NCI-H510A (cell line): ENCODE measurements at regions not wholly inside any gene's neighbourhood (a gene's known extent, or its start where the extent isn't known, plus 50 kb on each side); places are given as distances from the start of the nearest gene placed in this dataset.

Experiments
- DNase-seq: peaks from one replicate; lab custom pipeline; 2025; lab: John Stamatoyannopoulos, UW

DNA sequence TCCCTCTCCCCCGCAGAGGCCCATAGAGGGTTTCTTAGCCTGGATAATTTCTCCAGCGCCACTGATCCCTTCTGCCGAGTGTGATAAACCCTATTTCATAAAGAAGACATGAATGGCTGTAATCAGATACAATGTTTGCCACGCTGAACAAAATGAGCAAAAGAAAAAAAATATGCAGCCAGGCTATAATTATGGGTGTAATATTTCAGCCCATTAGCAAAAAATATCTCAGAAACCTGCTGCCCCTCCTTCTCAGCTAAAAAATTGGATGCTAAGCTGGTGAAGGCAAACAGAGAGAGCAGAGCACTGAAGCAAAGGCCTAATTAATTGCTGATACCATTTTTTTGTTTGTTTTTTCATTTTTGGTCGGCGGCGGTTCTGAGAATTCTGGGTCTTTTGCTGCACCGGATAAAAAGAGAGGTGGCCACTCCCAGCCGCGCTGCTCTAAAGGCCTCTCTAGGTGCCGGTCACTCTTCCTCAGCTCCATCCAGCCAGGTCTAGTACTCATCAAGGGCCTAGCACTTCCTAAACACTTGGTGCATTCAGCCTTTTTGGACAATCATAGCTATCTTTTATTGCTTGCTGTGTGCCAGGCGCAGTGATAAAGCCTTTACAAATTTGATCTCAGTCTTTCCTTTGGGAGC lies 128.7 kb upstream of the TLE3 start:
- no peak for DNase-seq

DNA sequence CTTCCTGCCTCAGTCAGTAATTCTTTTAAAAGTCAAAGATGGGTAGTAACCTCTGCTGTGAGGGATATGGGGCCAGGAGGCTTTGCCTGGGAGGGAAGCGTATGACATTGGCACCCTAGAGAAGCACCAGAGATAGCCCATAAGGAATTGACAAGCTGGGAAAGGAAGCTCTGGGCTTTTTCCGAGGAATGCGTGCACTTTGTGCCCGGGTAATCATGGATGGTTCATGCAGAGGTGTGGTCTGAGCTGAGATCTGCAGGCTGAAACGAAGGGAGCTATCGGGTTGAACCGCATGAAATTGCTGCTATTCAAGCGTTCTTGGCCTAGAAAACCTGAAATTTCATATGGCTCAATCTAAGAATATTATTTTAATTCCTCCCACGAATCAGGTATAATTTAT lies 127.7 kb upstream of the TLE3 start:
- no peak for DNase-seq

DNA sequence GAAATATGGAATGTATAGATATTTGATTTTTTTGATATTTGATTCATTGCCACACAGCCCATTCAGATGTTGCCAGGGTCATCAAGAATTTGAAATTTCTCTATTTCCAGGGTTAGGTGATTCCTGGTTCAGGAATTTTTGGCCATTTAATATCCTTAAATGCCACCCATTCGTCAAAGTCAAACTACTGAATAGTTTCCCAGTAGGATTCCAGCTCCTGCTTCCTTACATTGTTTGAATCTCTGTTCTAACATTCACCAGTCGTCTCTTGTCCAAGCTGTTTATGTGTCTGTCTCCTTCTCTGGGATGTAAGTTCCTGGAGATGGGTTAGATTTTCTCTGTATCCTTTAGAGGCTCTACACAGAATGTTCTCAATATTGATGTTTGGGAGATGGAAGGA lies 124.9 kb upstream of the TLE3 start:
- no peak for DNase-seq

DNA sequence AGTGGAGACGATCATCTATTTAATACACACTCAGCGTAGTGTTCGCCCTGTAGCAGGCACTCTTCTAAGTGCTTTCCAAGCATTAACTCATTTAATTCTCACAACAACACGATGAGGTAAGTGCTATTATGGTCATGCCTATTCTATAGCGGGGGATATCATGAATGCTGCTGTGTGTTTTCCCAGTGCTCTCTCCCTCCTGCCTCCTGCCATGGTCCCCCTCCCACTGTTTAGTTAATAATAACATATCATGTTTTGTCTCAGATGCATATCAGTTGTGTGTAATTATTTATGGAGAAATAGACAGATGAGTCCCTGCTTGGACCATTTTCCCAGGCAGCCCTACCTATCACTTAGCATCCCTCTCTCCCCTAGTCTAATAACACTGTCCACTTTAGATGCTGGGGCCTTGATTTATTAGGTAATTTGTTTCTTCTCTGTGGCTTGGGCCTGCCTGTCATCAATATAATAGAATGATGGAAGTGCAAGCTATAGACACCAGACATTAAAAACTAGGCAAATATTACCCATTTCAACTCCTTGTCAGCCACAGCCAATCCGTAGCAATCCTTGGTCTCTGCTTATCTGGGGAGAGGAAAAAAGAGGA lies 122.9 kb upstream of the TLE3 start:
- DNase-seq, result no peak

DNA sequence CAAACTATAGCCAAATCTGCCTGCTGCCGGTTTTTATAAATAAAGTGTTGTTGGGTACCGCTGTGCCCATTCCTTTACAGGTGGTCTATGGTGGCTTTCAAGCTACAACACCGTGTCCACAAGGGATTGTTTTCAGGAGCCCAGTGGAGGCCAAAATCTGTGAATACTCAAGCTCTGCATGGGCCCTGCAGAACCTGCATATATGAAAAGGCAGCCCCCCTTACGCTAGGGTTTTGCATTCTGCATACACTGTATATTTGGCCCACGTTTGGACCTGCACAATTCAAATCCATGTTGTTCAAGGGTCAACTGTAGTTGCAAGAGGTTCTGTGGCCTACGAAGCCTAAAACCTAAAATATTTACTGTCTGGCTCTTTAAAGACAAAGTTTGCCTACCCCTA lies 122.2 kb upstream of the TLE3 start:
- DNase-seq, result no peak

DNA sequence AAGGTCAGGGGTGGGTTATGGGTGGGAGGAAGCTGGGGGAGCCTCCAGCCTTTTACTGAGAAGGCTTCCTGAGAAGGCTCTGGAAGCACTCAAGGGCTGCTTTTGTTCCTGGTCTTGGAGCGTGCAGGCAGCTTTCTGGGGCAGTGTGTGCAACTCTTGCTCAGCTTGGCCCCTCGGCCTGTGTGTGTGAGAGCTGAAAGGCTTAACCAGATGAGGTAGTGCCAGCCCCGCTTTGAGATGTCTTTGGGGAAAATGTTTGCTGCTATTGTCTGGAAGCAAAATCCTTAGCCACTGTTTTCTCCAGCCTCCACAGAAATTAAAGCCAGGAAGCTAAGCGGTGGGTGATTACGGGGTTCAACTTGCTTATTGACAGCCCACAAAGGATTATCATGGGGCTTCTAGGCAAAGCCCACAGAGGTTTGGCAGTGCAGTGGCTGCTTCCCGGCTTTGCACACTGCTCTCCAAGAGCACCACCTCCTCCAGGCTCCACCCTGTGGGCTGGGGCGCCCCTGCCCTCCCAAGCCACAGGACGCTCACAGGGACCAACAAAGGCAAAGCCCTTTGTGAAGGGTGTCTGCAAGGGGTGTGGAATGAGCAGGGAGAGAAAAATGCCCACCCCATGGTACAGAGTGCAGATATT lies 121.7 kb upstream of the TLE3 start:
- no peak for DNase-seq

DNA sequence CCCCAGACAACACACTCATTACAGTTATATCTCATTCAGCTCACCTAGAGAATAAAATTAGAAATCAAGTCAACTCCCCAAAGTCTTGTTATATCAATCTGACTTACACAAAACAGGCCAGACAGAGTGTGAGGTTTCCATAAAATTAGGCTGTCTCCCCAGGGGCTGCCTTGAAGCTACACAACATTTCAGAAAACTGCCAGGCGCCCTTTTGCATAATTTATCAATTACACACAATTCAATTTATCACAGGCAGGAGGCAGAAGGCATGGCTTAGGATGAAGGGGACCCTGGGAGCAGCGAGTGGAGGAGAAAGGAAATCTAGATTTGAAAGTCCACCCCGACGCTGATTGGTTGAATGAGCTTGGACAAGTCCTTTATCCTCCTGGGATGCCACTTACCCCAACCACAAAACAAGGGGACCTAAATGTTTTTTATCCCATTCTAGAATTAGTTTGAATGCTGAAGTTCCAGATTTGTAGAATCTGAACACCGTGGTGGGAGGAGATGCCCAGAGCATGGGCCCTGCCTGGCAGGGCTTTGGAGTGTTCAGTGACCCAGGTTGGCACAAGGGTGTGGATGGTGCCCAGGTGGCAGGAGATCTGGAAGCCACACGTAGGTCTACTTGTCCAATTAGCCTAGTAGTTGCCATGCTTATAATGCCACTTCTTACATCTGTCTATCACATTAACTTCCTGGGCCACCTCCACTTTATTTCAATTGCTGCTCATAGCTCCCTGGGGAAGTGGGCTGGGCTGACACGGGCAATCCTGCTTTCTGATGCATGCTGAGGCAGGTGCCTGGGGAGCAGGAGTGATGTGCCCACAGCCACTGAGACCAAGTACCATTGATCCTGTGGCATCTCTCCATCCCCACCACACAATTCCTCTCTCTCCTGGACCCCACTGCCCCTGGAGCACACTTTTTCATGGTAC lies 119.8 kb upstream of the TLE3 start:
- DNase-seq, result no peak

DNA sequence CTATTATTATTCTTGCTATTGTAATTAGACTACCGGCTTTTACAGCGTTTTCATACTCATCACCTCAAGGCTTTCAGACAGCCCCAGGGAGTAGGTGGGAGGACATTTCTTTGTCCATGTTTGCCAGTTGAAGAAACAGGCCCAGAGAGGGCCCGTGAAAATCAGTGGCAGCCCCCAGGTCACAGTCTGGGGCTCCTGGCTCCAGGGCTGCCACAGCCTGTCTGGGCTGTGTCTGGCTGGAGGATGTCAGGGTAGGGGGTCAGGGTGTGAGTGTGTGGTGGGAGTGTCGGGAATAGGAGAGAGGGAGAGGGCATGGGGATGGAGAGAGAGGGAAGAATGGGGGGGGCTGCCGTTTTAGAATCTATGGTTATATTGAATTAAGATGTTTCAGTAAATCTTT lies 118.2 kb upstream of the TLE3 start:
- DNase-seq, result no peak

DNA sequence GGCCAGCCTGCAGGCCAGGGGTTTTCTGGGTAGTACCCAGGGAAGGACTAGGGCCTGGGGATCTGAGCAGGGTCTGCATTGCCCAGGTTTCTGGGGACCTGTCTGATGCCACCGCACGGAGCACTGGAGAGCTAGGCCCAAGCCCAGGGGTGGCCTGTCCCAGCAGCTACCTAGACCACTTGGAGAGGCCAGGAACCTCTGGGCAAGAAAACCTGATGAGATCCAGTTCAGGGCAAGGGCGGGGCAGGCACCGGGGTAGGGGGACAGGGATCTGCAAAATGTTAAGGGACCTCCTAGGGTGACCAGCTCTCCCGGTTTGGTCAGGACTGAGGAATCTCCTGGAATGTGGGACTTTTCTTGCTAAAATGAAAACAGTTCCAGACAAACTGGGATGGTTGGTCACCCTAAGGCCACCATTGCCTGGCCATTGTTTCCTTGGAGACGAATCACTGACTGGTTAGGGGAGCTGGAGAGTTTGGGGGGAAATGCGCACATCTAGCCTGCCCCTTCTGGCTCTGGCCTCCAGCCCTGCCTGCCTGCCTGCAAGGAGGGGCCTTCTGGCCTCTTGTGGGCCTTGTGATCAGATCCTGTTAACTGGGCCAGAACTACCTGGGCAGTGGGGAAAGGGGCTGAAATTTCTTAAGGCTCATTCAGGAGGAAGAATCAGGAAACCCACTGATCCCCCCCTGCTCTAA lies 117.4 kb upstream of the TLE3 start:
- DNase-seq, result no peak

DNA sequence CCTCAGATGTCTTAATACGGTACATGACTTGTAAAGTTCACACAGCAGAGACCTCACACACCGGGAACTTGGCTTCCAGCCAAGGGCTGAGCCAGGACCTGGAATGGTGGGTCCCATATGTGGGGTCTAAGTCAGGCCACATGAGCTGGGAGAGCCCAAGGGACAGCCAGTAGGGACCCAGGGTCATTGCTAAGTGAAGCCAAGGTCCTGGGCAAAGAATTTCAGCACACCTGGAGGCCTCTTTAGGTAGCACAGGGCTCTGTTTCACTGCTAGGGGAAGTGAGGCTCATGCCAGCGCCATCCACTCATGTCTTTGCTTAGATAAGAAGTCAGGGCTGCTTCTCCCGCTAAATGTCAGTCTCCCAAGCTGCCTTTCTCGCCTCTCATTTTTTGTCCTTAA lies 116.6 kb upstream of the TLE3 start:
- no peak for DNase-seq

DNA sequence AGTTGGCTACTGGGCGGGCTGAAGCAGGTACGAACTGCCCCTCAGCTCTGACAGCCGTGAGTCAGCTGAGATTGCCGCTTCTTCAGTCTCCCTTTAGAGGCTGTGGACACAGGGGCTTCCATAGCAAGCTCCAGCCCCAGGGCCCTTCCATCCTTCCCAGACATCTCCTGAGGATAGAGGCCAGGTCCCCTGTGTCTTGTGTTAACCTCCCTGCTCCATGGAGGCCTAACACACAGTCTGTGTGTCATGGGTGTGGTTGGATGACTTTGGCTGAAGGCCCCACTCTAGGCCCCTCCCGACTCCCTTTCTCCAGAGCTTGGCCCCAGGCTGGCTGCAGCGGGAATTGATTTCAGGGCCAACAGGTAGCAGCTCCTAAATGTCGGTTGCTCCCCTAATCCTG lies 116.1 kb upstream of the TLE3 start:
- no peak for DNase-seq

DNA sequence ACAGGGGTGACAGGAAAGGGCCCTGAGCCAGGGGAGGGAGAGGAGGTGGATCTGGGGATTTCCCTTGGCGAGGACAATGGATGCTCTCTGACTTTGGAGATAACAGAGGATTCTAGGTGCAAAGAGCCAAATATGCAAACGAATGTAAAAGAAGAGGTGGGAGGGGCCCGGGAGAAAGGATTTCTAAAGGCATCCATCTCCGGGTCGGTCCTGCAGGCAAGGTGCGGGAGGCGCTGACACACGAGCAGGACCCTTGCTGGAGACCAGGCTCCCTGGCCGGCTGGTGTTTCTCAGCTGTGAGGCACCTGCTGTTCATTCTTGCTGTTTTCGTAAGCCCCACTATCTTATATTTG lies 115.2 kb upstream of the TLE3 start:
- DNase-seq, result no peak

DNA sequence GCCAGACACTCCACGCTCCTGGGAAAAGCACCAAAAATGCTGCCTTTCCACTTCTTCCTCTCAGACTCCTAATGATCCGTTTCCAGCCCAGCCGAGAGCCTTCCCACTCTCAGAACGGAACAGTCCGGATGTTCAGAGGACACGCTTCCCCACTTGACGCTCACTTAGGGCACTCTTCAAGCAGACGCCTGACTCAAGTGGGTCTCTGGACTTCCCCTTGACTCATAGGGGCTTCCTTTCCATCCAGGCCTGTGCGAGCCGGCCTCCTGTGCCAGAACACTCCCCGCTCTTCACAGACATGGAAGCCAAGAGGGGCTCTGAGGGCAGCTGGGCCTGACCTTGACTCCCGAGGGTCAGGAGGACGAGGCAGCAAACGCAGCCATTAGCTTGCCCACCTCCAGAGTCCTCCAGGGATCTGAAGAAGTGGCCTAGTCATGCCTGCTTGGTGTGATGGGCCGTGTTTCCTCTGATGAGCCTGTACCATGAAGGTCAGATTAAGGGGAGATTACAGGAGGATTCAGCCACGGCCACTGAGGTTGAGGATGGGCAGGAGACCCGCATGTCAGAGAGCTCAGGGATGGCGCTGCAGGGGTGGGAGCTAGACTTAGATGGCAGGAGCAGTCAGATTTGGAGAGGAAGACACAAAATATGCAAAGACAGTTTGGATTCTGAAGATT lies 114.7 kb upstream of the TLE3 start:
- peak; percentile 66 for DNase-seq

DNA sequence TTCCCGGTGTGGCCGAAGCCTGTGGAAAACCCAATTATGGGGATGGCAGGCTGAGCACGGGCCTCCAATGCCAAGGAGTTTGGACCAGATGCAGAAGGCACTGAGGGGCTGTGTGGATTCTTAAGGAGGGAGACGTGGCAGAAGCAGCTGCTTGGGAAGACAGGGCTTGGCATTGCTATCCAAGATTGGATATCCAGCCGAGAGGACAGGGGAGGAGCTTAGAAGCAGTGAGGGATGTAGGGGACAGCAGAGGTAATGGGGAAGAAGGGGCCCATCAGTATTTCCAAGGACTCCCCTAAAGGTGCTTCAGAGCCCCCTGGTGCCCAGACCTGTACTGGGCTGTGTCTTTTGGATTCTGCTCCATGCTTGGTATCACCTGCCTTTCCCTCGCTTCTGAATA lies 112.8 kb upstream of the TLE3 start:
- no peak for DNase-seq

DNA sequence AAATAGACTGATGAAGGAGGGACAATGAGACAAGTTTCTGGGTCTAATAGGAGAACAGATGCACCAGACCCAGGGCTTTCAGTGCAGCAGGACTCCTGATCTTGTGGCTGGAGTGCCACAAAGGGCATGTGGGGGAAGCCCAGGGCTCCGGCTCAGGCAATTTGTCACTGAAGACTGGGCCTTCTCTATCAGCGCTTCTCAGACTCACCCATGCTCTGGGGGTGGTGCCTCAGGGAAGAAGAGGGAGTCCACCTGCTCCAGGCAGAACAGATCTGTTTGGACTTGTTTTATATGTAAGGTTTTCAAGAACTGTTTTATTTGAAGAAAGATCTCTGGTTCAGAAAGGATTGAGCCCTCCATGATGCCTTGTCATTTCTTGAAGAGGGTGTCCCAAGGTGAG lies 112.4 kb upstream of the TLE3 start:
- DNase-seq, result no peak

DNA sequence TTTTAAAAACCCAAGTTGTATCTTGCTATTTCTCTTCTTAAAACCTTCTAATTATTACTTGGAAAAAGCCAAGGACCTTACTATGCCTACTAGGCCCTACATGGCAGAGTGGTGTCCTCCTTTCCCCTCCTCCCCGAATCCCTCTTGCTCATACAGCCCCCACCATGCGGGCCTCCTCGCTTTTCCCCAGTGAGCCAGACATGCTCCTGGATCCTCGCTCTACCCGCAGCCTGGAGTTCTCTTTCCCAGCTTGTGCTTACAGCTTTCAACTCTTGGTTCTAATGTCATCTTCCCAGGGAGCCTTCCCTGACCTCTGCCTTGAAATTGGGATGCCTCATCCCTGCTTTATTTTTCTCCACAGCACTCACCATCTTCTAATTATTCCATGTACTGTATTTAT lies 111.8 kb upstream of the TLE3 start:
- no peak for DNase-seq

DNA sequence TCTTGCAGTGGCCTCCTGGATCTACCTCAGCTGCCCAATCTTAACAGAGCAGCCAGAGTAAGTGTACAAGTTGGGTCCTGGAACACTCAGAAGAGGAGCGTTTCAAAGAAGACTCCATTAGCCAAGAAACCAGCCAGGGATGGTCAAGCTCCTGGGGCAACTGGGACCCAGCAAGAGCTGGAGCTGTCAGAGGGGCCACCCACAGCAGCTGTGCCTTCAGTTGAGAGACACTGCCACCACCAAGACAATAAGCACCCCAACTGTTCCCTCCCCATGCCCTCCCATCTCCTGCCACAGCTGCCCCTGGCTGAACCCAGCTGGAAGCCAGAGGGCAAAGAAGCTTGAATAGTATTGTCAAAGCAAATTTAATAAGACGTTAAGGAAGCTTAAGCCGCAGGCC lies 110.6 kb upstream of the TLE3 start:
- no peak for DNase-seq

DNA sequence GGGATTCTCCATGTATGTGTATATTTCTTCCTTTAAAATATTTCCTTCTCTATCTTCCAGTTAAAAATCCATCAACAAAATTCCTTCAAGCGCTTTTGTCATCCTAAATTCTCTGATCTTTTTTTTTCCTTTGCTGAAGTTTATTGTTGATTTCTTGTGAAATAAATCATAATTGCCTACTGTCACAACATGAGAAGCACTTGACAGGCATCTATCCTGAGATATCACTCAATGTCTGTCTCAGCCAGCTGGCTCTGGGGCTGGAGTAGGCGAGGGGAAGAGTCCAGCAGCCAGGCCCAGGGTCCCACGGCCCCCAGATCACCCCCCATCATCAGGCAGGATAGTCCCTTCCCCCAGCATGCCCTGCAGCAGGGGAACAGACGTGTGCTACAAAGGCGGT lies 109.0 kb upstream of the TLE3 start:
- DNase-seq, result no peak

DNA sequence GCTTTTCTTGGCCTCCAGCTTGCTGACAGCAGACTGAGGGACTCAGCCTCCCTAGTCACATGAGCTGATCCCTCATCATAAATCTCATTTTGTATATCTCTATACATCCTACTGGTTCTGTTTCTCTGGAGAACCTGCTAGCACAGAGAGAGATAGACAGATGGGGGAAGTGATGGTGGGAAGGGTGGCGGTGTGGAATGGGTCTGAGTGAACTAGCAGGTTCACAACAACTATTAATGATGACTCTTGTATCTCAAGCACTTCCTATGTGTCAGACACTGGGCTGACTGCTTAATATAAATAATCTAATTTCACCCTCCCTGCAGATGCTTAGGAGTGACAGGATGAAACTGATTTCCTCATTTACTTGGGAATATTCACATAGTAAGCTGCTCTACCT lies 106.9 kb upstream of the TLE3 start:
- no peak for DNase-seq

DNA sequence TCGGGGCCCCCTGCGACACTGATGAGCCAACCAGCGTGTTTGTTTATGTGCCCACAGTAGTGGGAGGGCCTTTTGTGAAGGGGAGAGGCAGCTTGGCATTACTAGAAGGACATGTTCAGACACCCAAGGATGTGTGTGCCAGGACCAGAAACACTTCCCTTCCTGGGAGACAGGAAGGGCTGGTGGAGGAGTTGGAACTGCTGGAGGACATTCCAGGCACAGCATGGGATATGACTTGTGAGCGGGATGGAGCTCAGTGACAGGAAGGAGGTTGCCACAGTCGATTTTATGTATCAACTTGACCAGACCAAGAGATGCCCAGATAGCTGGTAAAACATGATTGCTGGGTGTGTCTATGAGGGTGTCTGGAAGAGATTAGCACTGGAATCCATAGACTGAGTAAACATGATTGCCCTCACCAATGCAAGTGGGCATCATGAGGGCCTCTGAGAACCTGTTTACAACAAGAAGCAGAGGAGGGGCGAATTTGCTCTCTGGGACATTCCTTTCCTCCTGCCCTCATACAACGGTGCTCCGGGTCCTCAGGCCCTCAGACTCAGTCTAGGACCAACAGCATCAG lies 106.4 kb upstream of the TLE3 start:
- no peak for DNase-seq

DNA sequence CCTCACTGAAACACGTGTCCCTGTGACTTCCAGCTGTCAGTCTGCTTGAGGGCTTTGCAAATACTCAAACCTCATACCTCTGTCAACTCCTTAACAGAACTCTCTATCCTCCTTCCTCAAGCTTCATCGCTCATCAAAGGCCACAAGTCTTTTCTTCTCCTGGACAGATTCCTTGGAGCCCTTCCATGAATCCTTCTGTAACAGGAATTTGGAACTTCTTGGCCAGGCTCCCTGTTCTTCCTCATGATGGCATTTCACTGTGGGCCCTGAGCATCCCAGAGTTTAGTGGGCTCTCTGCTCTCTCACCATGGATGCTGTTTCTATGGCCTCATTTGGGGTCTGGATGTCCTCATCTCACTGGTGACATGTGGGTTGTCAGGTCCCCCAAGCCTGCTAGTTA lies 105.0 kb upstream of the TLE3 start:
- DNase-seq, result no peak
